ENCODE measurements at regions not wholly inside any gene's neighbourhood (a gene's known extent, or its start where the extent isn't known, plus 50 kb on each side); places are given as distances from the start of the nearest gene placed in this dataset.

DNA sequence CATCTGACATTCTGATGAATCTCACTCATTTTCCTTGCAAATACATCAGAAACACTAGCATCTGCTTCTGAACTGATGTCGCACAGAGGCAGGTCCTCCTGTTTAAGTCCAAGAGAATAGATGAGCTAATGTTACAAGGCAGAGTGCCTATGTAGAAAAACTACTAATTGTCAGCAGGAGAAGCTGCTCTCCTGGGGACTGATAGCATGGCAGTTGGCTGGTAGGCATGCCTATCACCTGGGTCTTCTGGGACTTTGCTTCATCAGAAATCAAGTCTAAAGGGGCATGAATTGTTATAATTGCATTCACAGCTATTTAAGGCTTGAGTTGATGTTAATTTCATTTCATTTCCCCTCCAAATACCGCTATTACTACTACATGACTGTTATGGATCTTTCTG, 457.2 kb downstream of the RAP2B start:
- TF ChIP-seq, protein P1, sequence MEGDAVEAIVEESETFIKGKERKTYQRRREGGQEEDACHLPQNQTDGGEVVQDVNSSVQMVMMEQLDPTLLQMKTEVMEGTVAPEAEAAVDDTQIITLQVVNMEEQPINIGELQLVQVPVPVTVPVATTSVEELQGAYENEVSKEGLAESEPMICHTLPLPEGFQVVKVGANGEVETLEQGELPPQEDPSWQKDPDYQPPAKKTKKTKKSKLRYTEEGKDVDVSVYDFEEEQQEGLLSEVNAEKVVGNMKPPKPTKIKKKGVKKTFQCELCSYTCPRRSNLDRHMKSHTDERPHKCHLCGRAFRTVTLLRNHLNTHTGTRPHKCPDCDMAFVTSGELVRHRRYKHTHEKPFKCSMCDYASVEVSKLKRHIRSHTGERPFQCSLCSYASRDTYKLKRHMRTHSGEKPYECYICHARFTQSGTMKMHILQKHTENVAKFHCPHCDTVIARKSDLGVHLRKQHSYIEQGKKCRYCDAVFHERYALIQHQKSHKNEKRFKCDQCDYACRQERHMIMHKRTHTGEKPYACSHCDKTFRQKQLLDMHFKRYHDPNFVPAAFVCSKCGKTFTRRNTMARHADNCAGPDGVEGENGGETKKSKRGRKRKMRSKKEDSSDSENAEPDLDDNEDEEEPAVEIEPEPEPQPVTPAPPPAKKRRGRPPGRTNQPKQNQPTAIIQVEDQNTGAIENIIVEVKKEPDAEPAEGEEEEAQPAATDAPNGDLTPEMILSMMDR (IDR thresholded peaks at IDR 0.05): no peak
- no peak for TF ChIP-seq POLR2A (IDR thresholded peaks at IDR 0.05)
